MM.1S (cell line): ENCODE measurements at regions not wholly inside any gene's neighbourhood (a gene's known extent, or its start where the extent isn't known, plus 50 kb on each side); places are given as distances from the start of the nearest gene placed in this dataset.

Source experiments
- DNase-seq: peaks from one replicate; pipeline ENCODE4 v3.0.0-alpha.2; 2015
- H2AFZ ChIP-seq: fragments of 300-600 bp; sonication (generic); 2 replicates; pipeline ENCODE4 v1.6.0; 2016; ENCODE audit warnings: antibody characterized with exemption, low read length
- H3F3A ChIP-seq: fragments of 300-600 bp; sonication (generic); 2 replicates; pipeline ENCODE4 v1.6.1; 2016; ENCODE audit warnings: mild to moderate bottlenecking, antibody characterized with exemption, low read length, moderate library complexity, mixed read lengths; ENCODE audit not compliant: insufficient read depth
- H3K27ac ChIP-seq: fragments of 300-600 bp; sonication (generic); 2 replicates; pipeline ENCODE4 v1.5.1; 2016; ENCODE audit warnings: mild to moderate bottlenecking, low read length
- H3K27me3 ChIP-seq: fragments of 300-600 bp; sonication (generic); replicated peaks from 2 replicates; pipeline ENCODE4 v1.6.0; 2016; ENCODE audit warnings: low read length; ENCODE audit not compliant: insufficient read depth
- H3K36me3 ChIP-seq: fragments of 300-600 bp; sonication (generic); replicated peaks from 2 replicates; pipeline ENCODE4 v1.6.1; 2016; ENCODE audit warnings: mild to moderate bottlenecking, low read length, mixed read lengths; ENCODE audit not compliant: insufficient read depth
- H3K4me1 ChIP-seq: fragments of 300-600 bp; sonication (generic); 2 replicates; pipeline ENCODE4 v1.6.1; 2016; ENCODE audit warnings: low read length, mixed read lengths
- H3K4me2 ChIP-seq: fragments of 300-600 bp; sonication (generic); 2 replicates; pipeline ENCODE4 v1.6.0; 2016; ENCODE audit warnings: low read depth, low read length
- H3K4me3 ChIP-seq: fragments of 300-600 bp; sonication (generic); 2 replicates; pipeline ENCODE4 v1.5.1; 2016; ENCODE audit warnings: low read length, mixed read lengths
- H3K79me2 ChIP-seq: fragments of 300-600 bp; sonication (generic); 2 replicates; pipeline ENCODE4 v1.6.1; 2016; ENCODE audit warnings: mixed run types, low read length, mixed read lengths
- H3K9ac ChIP-seq: fragments of 300-600 bp; sonication (generic); 2 replicates; pipeline ENCODE4 v1.6.1; 2016; ENCODE audit warnings: low read length, mixed read lengths
- H3K9me2 ChIP-seq: fragments of 300-600 bp; sonication (generic); replicated peaks from 2 replicates; pipeline ENCODE4 v1.6.1; 2016; ENCODE audit warnings: mild to moderate bottlenecking, low read length, mixed read lengths; ENCODE audit not compliant: insufficient read depth
- H3K9me3 ChIP-seq: fragments of 300-600 bp; sonication (generic); replicated peaks from 2 replicates; pipeline ENCODE4 v1.6.1; 2016; ENCODE audit warnings: mild to moderate bottlenecking, low read length, mixed read lengths; ENCODE audit not compliant: insufficient read depth
- H4K20me1 ChIP-seq: fragments of 300-600 bp; sonication (generic); 2 replicates; pipeline ENCODE4 v1.6.1; 2016; ENCODE audit warnings: mild to moderate bottlenecking, low read length, moderate library complexity, mixed read lengths; ENCODE audit not compliant: insufficient read depth
- EZH2 ChIP-seq: fragments of 300-600 bp; sonication (generic); optimal IDR thresholded peaks from 2 replicates; pipeline ENCODE3; 2017; ENCODE audit warnings: low read depth, mild to moderate bottlenecking, antibody characterized with exemption, low read length, mixed read lengths
- EZH2phosphoT487 ChIP-seq: fragments of 300-600 bp; sonication (generic); IDR thresholded peaks from 2 replicates; pipeline ENCODE4 v1.6.1; 2018; ENCODE audit warnings: antibody characterized with exemption, low read length
- TF ChIP-seq, protein P1 (sequence below): fragments of 300-600 bp; sonication (generic); IDR thresholded peaks from 2 replicates; pipeline ENCODE4 v1.5.1; 2016; ENCODE audit warnings: antibody characterized with exemption, low read length, mixed read lengths

DNA sequence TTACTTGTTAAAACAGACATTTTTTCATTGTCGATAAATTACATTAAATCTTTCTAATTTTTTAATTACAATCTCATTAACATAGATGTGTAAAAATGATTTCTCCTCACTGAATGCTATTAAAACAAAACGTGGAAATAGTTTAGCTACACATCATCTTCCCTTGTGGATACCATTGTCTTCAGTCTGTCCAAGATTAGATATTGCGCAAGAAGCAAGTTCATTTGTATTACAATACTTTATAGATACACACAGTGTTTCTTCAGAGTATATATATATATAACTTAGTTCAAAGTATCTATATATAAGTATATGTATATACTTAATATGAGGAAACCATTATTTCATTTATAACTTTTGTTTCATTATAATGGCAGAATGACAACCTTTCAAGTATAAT, 883.3 kb upstream of the CNTN5 start:
- no peak overlapping the region for H3K4me3 ChIP-seq
- H3K27me3 ChIP-seq, result no peaks in the 10 kb centered on the region
- H3K4me2 ChIP-seq, result no peak overlapping the region
- no peak overlapping the region for H2AFZ ChIP-seq
- H3K9ac ChIP-seq, result no peak overlapping the region
- no peak for DNase-seq
- H3K9me3 ChIP-seq, result no peaks in the 10 kb centered on the region
- no peak overlapping the region for H3K27ac ChIP-seq
- H3K36me3 ChIP-seq, result no peaks in the 10 kb centered on the region
- no peaks in the 10 kb centered on the region for H3F3A ChIP-seq
- H3K79me2 ChIP-seq, result no peaks in the 10 kb centered on the region
- no peaks in the 10 kb centered on the region for H4K20me1 ChIP-seq
- H3K9me2 ChIP-seq, result no peaks in the 10 kb centered on the region
- TF ChIP-seq EZH2phosphoT487 (no peak), EZH2 (no peak)
- TF ChIP-seq, protein P1, sequence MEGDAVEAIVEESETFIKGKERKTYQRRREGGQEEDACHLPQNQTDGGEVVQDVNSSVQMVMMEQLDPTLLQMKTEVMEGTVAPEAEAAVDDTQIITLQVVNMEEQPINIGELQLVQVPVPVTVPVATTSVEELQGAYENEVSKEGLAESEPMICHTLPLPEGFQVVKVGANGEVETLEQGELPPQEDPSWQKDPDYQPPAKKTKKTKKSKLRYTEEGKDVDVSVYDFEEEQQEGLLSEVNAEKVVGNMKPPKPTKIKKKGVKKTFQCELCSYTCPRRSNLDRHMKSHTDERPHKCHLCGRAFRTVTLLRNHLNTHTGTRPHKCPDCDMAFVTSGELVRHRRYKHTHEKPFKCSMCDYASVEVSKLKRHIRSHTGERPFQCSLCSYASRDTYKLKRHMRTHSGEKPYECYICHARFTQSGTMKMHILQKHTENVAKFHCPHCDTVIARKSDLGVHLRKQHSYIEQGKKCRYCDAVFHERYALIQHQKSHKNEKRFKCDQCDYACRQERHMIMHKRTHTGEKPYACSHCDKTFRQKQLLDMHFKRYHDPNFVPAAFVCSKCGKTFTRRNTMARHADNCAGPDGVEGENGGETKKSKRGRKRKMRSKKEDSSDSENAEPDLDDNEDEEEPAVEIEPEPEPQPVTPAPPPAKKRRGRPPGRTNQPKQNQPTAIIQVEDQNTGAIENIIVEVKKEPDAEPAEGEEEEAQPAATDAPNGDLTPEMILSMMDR, result no peak
- no peaks in the 10 kb centered on the region for H3K4me1 ChIP-seq

DNA sequence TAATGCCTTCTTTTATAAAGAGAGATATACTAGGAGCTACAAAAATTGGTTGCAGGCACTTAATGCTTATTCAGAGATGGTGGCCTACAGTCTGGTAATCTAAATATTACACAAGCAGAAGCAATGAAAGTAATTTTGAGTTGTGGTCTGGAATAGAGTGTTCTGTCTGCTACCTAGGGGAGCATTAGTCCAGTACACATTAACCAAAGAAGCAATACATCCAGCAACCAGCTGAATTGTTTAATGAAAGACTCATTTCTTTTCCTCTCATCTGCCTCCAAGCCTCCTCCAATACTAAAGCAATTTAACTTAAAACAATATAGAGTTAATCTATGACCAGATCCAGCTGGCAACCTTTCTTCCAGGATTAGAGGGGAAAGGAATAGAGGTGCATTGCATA, 877.1 kb upstream of the CNTN5 start:
- H3K9ac ChIP-seq, result no peak overlapping the region
- H3K9me2 ChIP-seq, result no peaks in the 10 kb centered on the region
- no peak overlapping the region for H3K4me2 ChIP-seq
- no peaks in the 10 kb centered on the region for H4K20me1 ChIP-seq
- no peaks in the 10 kb centered on the region for H3F3A ChIP-seq
- TF ChIP-seq EZH2phosphoT487, result no peak
- TF ChIP-seq, protein P1, result no peak
- TF ChIP-seq EZH2, result no peak
- H3K79me2 ChIP-seq, result no peaks in the 10 kb centered on the region
- H3K27me3 ChIP-seq, result no peaks in the 10 kb centered on the region
- no peak overlapping the region for H2AFZ ChIP-seq
- no peak for DNase-seq
- H3K36me3 ChIP-seq, result no peaks in the 10 kb centered on the region
- H3K27ac ChIP-seq, result no peak overlapping the region
- H3K4me3 ChIP-seq, result no peak overlapping the region
- H3K9me3 ChIP-seq, result no peaks in the 10 kb centered on the region
- no peaks in the 10 kb centered on the region for H3K4me1 ChIP-seq

DNA sequence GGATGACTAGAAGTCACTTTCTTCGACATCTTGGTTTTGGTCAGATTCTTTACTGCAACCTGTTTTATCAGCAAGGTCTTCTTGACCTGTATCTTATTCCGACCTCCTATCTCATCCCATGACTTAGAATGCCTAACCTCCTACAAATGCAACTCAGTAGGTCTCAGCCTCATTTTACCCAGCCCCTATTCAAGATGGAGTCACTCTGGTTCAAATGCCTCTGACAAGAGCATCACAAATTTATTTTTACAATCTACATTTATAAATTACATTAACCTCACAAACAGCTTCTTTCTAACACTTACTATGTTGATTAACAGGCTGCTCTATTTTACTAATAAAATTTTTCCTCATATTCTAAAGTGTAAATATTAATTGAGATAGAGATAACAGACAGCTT, 867.0 kb upstream of the CNTN5 start:
- TF ChIP-seq EZH2phosphoT487 (no peak), EZH2 (no peak)
- TF ChIP-seq, protein P1, result no peak
- Histone ChIP-seq H4K20me1 (no peaks in the 10 kb centered on the region), H3K9me3 (no peaks in the 10 kb centered on the region), H3K27me3 (no peaks in the 10 kb centered on the region), H3K4me3 (no peak overlapping the region), H3K4me1 (no peaks in the 10 kb centered on the region), H2AFZ (no peak overlapping the region), H3K27ac (no peak overlapping the region), H3K36me3 (no peaks in the 10 kb centered on the region), H3F3A (no peaks in the 10 kb centered on the region), H3K4me2 (no peak overlapping the region), H3K9ac (no peak overlapping the region), H3K9me2 (no peaks in the 10 kb centered on the region), H3K79me2 (no peaks in the 10 kb centered on the region)
- no peak for DNase-seq
